ENCODE measurements at regions not wholly inside any gene's neighbourhood (a gene's known extent, or its start where the extent isn't known, plus 50 kb on each side); places are given as distances from the start of the nearest gene placed in this dataset.

- Histone ChIP-seq H3K36me3 (ENCODE audit: insufficient read depth, low read length) (no peaks in the 10 kb centered on the region), H3K4me1 (ENCODE audit: control insufficient read depth, insufficient read depth, low read length, unreplicated experiment) (no peaks in the 10 kb centered on the region), H2AFZ (ENCODE audit: low read length, unreplicated experiment) (no peak overlapping the region), H3K4me3 (ENCODE audit: low read depth, low read length) (no peak overlapping the region), H3K27ac (ENCODE audit: low read depth, low read length) (no peak overlapping the region), H3K79me2 (ENCODE audit: control insufficient read depth, insufficient read depth, low read length, unreplicated experiment) (no peaks in the 10 kb centered on the region), H3K27me3 (ENCODE audit: insufficient read depth, low read length) (no peaks in the 10 kb centered on the region)
Measured at GRCh38 chr2:228864131-228864530, 407.0 kb downstream of the PID1 start.

GRCh38 chr2:228860601-228861285, 410.3 kb downstream of the PID1 start:
- no peak overlapping the region for H3K4me3 ChIP-seq (ENCODE audit: low read depth, low read length)
- H3K27me3 ChIP-seq (ENCODE audit: insufficient read depth, low read length): no peaks in the 10 kb centered on the region
- no peaks in the 10 kb centered on the region for H3K36me3 ChIP-seq (ENCODE audit: insufficient read depth, low read length)
- H3K27ac ChIP-seq (ENCODE audit: low read depth, low read length): no peak overlapping the region
- H3K79me2 ChIP-seq (ENCODE audit: control insufficient read depth, insufficient read depth, low read length, unreplicated experiment): no peaks in the 10 kb centered on the region
- H2AFZ ChIP-seq (ENCODE audit: low read length, unreplicated experiment): no peak overlapping the region
- no peaks in the 10 kb centered on the region for H3K4me1 ChIP-seq (ENCODE audit: control insufficient read depth, insufficient read depth, low read length, unreplicated experiment)

- Histone ChIP-seq H3K79me2 (ENCODE audit: control insufficient read depth, insufficient read depth, low read length, unreplicated experiment) (no peaks in the 10 kb centered on the region), H3K4me1 (ENCODE audit: control insufficient read depth, insufficient read depth, low read length, unreplicated experiment) (no peaks in the 10 kb centered on the region), H3K36me3 (ENCODE audit: insufficient read depth, low read length) (no peaks in the 10 kb centered on the region), H3K27ac (ENCODE audit: low read depth, low read length) (no peak overlapping the region), H2AFZ (ENCODE audit: low read length, unreplicated experiment) (no peak overlapping the region), H3K4me3 (ENCODE audit: low read depth, low read length) (no peak overlapping the region), H3K27me3 (ENCODE audit: insufficient read depth, low read length) (no peaks in the 10 kb centered on the region)
Measured at GRCh38 chr2:228853151-228853550, 417.9 kb downstream of the PID1 start.

- no peaks in the 10 kb centered on the region for H3K27me3 ChIP-seq (ENCODE audit: insufficient read depth, low read length)
- no peak overlapping the region for H3K27ac ChIP-seq (ENCODE audit: low read depth, low read length)
- H3K36me3 ChIP-seq (ENCODE audit: insufficient read depth, low read length): no peaks in the 10 kb centered on the region
- no peaks in the 10 kb centered on the region for H3K79me2 ChIP-seq (ENCODE audit: control insufficient read depth, insufficient read depth, low read length, unreplicated experiment)
- H3K4me3 ChIP-seq (ENCODE audit: low read depth, low read length): no peak overlapping the region
- H2AFZ ChIP-seq (ENCODE audit: low read length, unreplicated experiment): no peak overlapping the region
- H3K4me1 ChIP-seq (ENCODE audit: control insufficient read depth, insufficient read depth, low read length, unreplicated experiment): no peaks in the 10 kb centered on the region
Measured at GRCh38 chr2:228848638-228849037, 422.4 kb downstream of the PID1 start.

GRCh38 chr2:228847684-228848083, 423.4 kb downstream of the PID1 start:
- Histone ChIP-seq H3K79me2 (ENCODE audit: control insufficient read depth, insufficient read depth, low read length, unreplicated experiment) (no peaks in the 10 kb centered on the region), H3K27ac (ENCODE audit: low read depth, low read length) (no peak overlapping the region), H3K4me1 (ENCODE audit: control insufficient read depth, insufficient read depth, low read length, unreplicated experiment) (no peaks in the 10 kb centered on the region), H3K4me3 (ENCODE audit: low read depth, low read length) (no peak overlapping the region), H2AFZ (ENCODE audit: low read length, unreplicated experiment) (no peak overlapping the region), H3K36me3 (ENCODE audit: insufficient read depth, low read length) (no peaks in the 10 kb centered on the region), H3K27me3 (ENCODE audit: insufficient read depth, low read length) (no peaks in the 10 kb centered on the region)

GRCh38 chr2:228846161-228846560, 424.9 kb downstream of the PID1 start:
- H3K4me3 ChIP-seq (ENCODE audit: low read depth, low read length): no peak overlapping the region
- H3K36me3 ChIP-seq (ENCODE audit: insufficient read depth, low read length): no peaks in the 10 kb centered on the region
- H2AFZ ChIP-seq (ENCODE audit: low read length, unreplicated experiment): no peak overlapping the region
- no peaks in the 10 kb centered on the region for H3K79me2 ChIP-seq (ENCODE audit: control insufficient read depth, insufficient read depth, low read length, unreplicated experiment)
- no peaks in the 10 kb centered on the region for H3K27me3 ChIP-seq (ENCODE audit: insufficient read depth, low read length)
- no peak overlapping the region for H3K27ac ChIP-seq (ENCODE audit: low read depth, low read length)
- no peaks in the 10 kb centered on the region for H3K4me1 ChIP-seq (ENCODE audit: control insufficient read depth, insufficient read depth, low read length, unreplicated experiment)

- H3K27me3 ChIP-seq (ENCODE audit: insufficient read depth, low read length): no peaks in the 10 kb centered on the region
- no peaks in the 10 kb centered on the region for H3K36me3 ChIP-seq (ENCODE audit: insufficient read depth, low read length)
- H3K4me1 ChIP-seq (ENCODE audit: control insufficient read depth, insufficient read depth, low read length, unreplicated experiment): no peaks in the 10 kb centered on the region
- no peaks in the 10 kb centered on the region for H3K79me2 ChIP-seq (ENCODE audit: control insufficient read depth, insufficient read depth, low read length, unreplicated experiment)
- H2AFZ ChIP-seq (ENCODE audit: low read length, unreplicated experiment): no peak overlapping the region
- H3K4me3 ChIP-seq (ENCODE audit: low read depth, low read length): no peak overlapping the region
- H3K27ac ChIP-seq (ENCODE audit: low read depth, low read length): no peak overlapping the region
Measured at GRCh38 chr2:228845162-228845925, 425.7 kb downstream of the PID1 start.

GRCh38 chr2:228841877-228842276, 429.2 kb downstream of the PID1 start:
- Histone ChIP-seq H3K79me2 (ENCODE audit: control insufficient read depth, insufficient read depth, low read length, unreplicated experiment) (no peaks in the 10 kb centered on the region), H3K27ac (ENCODE audit: low read depth, low read length) (no peak overlapping the region), H3K27me3 (ENCODE audit: insufficient read depth, low read length) (no peaks in the 10 kb centered on the region), H2AFZ (ENCODE audit: low read length, unreplicated experiment) (no peak overlapping the region), H3K36me3 (ENCODE audit: insufficient read depth, low read length) (no peaks in the 10 kb centered on the region), H3K4me1 (ENCODE audit: control insufficient read depth, insufficient read depth, low read length, unreplicated experiment) (no peaks in the 10 kb centered on the region), H3K4me3 (ENCODE audit: low read depth, low read length) (no peak overlapping the region)

GRCh38 chr2:228841475-228841874, 429.6 kb downstream of the PID1 start:
- H2AFZ ChIP-seq (ENCODE audit: low read length, unreplicated experiment): no peak overlapping the region
- no peak overlapping the region for H3K27ac ChIP-seq (ENCODE audit: low read depth, low read length)

GRCh38 chr2:228840743-228841114, 430.4 kb downstream of the PID1 start:
- H3K27ac ChIP-seq (ENCODE audit: low read depth, low read length): no peak overlapping the region
- H3K27me3 ChIP-seq (ENCODE audit: insufficient read depth, low read length): no peaks in the 10 kb centered on the region
- H3K79me2 ChIP-seq (ENCODE audit: control insufficient read depth, insufficient read depth, low read length, unreplicated experiment): no peaks in the 10 kb centered on the region
- no peak overlapping the region for H2AFZ ChIP-seq (ENCODE audit: low read length, unreplicated experiment)
- H3K4me1 ChIP-seq (ENCODE audit: control insufficient read depth, insufficient read depth, low read length, unreplicated experiment): no peaks in the 10 kb centered on the region
- no peaks in the 10 kb centered on the region for H3K36me3 ChIP-seq (ENCODE audit: insufficient read depth, low read length)
- no peak overlapping the region for H3K4me3 ChIP-seq (ENCODE audit: low read depth, low read length)

More at GRCh38 chr2:228841475-228841874, 429.6 kb downstream of the PID1 start:
- Histone ChIP-seq H3K36me3 (ENCODE audit: insufficient read depth, low read length) (no peaks in the 10 kb centered on the region), H3K4me1 (ENCODE audit: control insufficient read depth, insufficient read depth, low read length, unreplicated experiment) (no peaks in the 10 kb centered on the region), H3K27me3 (ENCODE audit: insufficient read depth, low read length) (no peaks in the 10 kb centered on the region), H3K4me3 (ENCODE audit: low read depth, low read length) (no peak overlapping the region), H3K79me2 (ENCODE audit: control insufficient read depth, insufficient read depth, low read length, unreplicated experiment) (no peaks in the 10 kb centered on the region)

- H3K4me1 ChIP-seq (ENCODE audit: control insufficient read depth, insufficient read depth, low read length, unreplicated experiment): no peaks in the 10 kb centered on the region
- H3K79me2 ChIP-seq (ENCODE audit: control insufficient read depth, insufficient read depth, low read length, unreplicated experiment): no peaks in the 10 kb centered on the region
- no peak overlapping the region for H3K4me3 ChIP-seq (ENCODE audit: low read depth, low read length)
- H3K27ac ChIP-seq (ENCODE audit: low read depth, low read length): no peak overlapping the region
- no peaks in the 10 kb centered on the region for H3K36me3 ChIP-seq (ENCODE audit: insufficient read depth, low read length)
- H2AFZ ChIP-seq (ENCODE audit: low read length, unreplicated experiment): no peak overlapping the region
- H3K27me3 ChIP-seq (ENCODE audit: insufficient read depth, low read length): no peaks in the 10 kb centered on the region
Measured at GRCh38 chr2:228840113-228840742, 430.9 kb downstream of the PID1 start.

Data from ACC112 (cell line).